GM19463 (cell line): ENCODE measurements at regions not wholly inside any gene's neighbourhood (a gene's known extent, or its start where the extent isn't known, plus 50 kb on each side); places are given as distances from the start of the nearest gene placed in this dataset.

Experiments
- ATAC-seq: cut with Tn5 transposase; IDR thresholded peaks from one replicate; pipeline ENCODE4 v1.9.1; 2021; ENCODE audit warnings: mild to moderate bottlenecking, moderate library complexity; ENCODE audit not compliant: unreplicated experiment

GRCh38 chr6:15996030-15996429, 132.9 kb upstream of the MYLIP start:
- ATAC-seq = no peak

- ATAC-seq = no peak
Measured at GRCh38 chr6:15995493-15995892, 133.4 kb upstream of the MYLIP start.

DNA sequence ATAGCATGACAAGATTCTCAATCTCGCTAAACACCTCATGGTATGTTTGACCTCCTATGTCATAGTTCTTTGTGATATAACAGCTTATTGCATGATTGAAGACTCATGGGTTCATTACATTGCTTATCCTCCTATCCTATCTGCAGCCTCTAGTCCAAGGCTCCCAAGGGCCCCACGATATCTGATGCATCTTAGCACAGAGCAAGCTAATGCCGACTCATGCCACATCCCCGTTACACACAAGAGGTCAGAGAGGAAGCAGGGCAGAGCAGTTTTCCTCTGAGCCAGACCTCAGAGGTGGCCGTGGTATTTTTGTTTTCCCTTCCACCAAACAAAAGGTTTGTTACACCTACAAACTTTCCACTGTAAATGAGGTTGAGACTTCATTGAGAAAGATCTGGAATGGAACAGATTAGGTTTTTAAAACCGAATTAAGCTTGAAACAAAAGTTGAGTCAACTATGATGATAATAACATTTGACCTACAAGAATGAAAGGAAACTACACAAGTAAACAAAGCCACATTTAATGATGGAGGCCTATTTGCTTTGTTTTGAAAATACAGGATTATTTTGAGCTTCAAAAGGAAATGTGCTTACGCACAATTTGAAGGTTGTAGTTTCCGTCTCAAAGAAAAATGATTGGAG, 133.9 kb upstream of the MYLIP start:
- ATAC-seq = no peak

DNA sequence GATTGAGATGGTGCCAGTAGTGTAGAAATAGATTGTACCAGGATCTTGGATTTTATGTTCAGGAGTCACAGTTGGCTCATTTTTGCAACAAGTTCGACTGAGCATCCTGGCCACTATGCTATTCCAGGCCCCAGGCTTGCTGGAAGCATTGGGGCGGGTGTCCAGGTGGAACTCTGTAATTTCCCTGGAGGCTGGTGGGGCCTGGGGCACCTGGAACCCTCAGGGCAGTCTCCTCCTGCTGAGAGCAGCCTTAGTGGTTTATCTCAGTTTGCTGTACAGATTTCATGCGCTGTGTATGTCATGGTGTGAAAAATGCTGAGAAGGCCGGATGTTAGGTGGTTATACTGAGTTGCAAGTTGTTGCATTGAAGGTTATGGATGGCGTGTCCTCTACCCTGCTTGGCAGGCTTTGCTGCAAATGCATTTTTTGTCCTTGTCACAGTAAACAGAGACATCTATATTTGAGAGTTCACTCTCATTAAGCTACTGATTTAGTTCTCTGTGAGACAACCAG, 135.1 kb upstream of the MYLIP start:
- no peak for ATAC-seq

DNA sequence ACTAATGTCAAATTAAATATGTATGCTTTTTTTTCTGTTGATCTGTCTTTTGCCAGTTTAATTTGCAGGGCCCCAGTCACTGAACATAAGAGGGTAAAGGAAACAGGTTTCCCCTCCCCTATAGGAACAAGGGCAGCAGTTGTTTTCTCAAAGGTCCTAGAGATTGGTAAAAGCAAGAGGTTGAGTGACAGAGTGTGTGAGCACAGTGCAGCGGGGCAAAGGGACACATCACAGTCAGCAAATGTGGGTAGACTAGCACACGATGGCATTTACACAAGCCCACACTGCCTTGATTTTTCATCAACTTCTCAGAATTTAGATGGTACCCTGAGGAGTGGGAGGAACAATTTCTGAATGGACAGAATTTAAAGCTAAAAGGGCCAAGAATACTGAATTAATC, 138.7 kb upstream of the MYLIP start:
- peak; percentile 18 for ATAC-seq

DNA sequence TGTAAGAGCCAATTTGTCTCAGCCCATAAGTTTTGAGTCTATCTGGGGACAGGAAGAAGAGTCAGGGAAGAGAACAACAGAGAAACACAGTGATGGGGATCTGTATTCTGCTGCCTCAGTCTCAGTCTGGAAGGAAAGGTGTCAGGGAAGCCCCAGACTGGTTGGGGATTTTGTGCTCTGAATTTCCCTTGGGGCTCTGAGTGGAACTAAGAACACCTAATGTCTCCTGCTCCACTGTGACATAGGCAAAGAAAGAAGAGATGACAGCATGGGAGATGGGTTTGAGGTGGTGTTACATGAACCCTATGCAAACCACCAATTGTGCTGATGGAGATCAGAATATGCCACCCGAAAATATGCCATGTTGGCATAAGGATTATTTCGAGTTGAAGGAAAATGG, 139.5 kb upstream of the MYLIP start:
- peak; percentile 85 for ATAC-seq

- no peak for ATAC-seq
Measured at GRCh38 chr6:15987569-15987968, 141.3 kb upstream of the MYLIP start.

DNA sequence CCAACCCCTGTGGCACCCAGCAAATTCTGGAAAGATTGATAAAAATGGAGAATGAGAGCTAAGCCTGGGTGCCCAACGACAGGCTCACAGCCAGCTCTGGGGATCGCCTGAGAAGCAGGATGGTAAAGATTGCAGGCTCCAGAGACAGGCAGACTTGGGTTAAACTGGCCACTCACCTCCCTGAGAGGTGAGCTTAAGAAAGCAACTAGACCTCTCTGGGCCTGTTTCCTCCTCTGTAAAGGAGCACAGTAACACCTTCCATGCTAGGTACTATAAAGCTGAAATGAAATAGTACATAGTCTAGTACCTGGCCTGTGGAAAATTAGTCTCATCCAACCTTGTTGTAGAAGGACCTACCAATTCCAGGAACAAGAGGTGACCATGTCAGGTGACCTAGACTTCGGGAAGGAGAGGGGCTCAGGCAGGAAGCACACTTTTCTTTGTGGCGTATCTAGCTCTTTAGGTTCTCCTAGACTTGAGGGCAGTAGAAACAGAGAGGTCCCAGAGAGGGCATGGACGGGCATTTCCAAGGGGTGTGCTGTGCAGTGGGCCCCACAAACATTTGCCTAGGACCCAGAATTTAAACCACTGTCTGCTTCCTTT, 142.8 kb upstream of the MYLIP start:
- no peak for ATAC-seq

GRCh38 chr6:15985379-15985959, 143.4 kb upstream of the MYLIP start:
- no peak for ATAC-seq

DNA sequence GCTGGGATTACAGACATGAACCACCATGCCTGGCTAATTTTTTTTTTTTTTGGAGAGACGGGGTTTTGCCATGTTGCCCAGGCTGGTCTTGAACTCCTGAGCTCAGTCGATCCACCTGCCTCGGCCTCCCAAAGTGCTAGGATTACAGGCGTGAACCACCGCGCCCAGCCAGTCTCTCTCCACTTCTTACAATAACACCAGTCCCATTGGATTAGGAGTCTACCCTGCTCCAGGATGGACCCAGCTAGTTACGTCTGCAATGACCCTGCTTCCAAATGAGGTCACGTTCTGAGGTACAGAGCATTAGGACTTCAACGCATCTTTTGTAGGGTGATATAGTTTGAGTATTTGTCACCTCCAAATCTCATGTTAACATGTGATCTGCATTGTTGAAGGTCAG, 146.9 kb upstream of the MYLIP start:
- ATAC-seq = no peak

DNA sequence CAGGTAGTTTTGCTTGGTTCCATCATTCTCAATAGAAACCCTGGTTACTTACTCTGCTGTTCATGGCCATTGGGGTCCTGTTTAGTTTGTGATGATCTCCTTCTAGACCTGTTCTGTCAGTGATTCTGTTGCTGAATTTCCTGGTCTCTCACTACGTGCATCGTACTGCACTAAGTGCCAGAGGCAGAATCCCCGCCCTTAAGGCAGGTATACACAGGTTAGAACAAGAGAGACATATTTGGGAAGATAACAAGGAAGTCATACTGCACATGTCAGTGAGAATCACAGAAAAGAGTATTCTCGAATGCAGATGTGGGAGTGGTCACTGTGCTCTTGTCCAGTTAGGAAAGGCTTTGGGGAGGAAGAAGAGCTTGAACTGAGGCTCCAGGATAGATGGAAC, 148.1 kb upstream of the MYLIP start:
- no peak for ATAC-seq

DNA sequence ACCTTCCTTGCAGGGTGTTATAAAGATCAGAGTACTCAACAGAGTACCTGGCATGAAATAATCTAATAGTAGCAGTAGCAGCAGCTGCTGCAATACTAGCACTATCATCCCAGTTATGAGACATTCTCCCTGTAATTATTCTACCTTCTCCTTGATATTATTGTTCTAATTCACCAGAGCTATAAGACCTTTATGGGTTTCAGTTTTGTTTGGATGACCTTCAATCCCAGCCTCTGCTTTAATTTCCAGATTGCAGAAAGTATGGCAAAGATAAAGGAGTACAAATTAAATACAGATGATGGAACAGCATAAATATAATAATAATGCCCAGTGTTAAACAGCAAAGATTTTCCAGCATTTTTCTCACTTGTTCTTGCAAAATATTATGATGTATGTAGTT, 150.5 kb upstream of the MYLIP start:
- ATAC-seq = no peak

DNA sequence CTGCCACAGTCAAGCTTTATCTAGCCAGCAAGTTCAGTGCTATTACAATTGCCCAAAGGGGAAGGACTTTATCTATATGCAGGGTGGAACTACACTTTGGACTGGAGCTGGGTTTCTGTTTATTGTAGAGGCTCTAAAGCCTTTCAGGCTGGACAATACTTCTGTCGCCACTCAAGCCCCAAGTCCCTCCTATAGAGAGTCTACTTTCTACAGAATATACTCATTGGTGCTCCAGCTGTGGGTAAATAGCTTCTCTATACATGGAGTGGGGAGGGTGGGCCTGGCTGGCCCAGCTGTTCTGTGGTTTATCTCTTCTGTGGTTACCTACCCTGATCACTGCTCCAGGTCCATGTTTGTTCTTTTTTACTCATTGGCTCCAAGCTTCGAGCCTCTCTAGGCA, 151.8 kb upstream of the MYLIP start:
- no peak for ATAC-seq

DNA sequence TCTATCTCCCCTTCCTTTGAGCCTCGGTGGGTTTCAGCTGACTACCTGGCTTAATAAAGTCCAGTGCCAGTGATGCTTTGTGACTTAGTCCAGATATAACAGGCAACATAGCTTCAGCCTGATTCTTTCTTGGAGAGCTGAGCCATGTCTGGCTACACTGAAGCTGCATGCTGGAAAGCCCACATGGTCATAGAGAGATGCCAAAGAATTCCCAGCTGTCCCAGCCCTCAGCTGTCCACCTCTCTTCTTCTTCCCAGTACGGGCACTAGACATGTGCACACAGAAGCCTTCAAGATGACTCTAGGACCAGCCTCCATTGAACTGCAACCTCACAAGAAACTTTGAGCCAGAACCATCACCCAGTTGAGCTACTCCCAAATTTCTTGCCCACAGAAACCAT, 154.1 kb upstream of the MYLIP start:
- ATAC-seq = no peak

- no peak for ATAC-seq
Measured at GRCh38 chr6:15970517-15970916, 158.4 kb upstream of the MYLIP start.

GRCh38 chr6:15969236-15969778, 159.6 kb upstream of the MYLIP start:
- no peak for ATAC-seq

DNA sequence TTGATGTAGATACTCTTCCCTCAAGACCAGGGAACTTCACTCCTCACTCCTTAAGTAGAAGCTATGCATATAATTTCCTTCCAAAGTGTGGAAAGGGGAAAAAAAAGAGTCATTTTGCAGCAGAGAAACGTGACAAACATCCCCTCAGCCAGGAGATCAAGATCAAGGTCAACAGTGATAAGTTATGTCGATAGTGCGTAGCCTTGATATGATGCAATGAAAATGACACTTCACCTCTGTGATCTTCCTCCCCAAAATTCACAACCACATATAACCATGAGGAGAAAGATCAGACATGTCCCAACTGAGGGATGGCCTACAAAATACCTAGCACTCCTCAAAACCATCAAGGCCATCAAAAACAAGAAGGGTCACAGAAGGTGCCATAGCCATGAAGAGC, 160.4 kb upstream of the MYLIP start:
- ATAC-seq = no peak

GRCh38 chr6:15966000-15966520, 162.8 kb upstream of the MYLIP start:
- no peak for ATAC-seq

- ATAC-seq = peak; percentile 29
Measured at GRCh38 chr6:15962449-15962764, 166.5 kb upstream of the MYLIP start.

GRCh38 chr6:15961635-15962448, 167.0 kb upstream of the MYLIP start:
- peak; percentile 58 for ATAC-seq
